Stimulated activated CD4-positive, alpha-beta T cell treated with anti-CD3 and anti-CD28 coated beads, Interleukin-15, amount 100 ng/mL, for 1 hour (primary cell): ENCODE measurements at regions not wholly inside any gene's neighbourhood (a gene's known extent, or its start where the extent isn't known, plus 50 kb on each side); places are given as distances from the start of the nearest gene placed in this dataset.

Experiments used
- DNase-seq, 2 donors: peaks; one replicate each; pipeline ENCODE4 v3.0.0-alpha.2; 2020; ENCODE audit warnings: low read depth in 1 of 2, low spot score in 1 of 2

DNA sequence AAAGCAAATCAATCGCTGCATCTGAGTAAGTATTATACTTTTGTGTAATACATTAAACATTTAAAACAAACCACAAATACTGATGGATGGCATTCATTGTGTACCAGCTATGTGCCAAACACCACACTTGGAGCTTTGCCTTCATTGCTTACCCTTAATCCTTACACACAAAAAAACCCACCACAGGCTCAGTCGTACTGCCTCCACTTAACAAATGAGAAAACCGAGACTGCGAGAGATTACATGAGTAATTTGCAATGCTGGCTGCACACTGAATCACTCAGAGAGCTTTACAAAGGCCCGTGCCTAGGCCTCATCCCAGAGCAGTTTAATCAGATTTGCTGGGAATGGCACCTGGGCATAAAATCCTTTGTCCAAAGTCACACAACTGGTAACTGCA is 130.5 kb downstream of the EDN1 start:
- no peak for DNase-seq

GRCh38 chr6:12421596-12421995 is 131.4 kb downstream of the EDN1 start:
- DNase-seq, result no peak

- no peak for DNase-seq
Measured at GRCh38 chr6:12422848-12423247, 132.7 kb downstream of the EDN1 start.

DNA sequence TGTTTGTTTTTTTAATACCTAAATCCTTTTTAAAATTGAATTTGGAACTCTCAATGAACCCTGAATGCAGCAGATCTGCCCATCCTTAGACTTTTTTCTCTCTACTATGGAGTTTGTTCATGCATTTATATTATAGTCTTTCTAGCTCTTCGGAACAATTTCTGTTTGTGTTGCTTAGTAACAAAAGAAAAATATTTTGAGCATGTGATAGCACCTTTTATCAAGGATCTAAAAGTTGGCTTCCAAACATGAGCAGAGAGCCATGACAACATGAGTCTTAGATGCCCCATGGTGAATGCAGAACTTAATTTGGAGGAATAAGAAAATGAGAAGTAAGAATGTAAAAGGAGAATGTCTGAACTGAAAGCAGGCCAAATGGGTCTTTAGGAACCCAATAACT is 133.7 kb downstream of the EDN1 start:
- DNase-seq, result no peak

GRCh38 chr6:12426121-12426520 is 136.0 kb downstream of the EDN1 start:
- DNase-seq, result no peak

DNA sequence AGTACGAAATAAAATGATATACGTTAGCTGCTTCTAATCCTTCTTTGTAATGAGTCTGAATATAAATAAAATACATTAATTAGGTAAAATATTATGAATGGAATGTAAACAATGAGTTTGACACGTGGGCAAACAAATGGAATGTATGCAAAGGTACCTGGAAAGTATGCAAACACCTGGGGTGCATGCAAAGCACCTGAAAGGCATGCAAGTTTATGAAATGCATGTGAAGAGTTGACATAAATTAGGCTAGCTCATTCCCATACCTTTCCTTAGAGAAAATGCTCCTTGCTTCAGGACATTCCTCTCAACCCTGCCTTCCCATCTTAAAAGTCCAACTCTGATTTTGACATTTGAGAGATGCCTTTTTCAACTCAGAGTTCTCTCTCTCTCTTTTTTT is 140.9 kb downstream of the EDN1 start:
- no peak for DNase-seq

DNA sequence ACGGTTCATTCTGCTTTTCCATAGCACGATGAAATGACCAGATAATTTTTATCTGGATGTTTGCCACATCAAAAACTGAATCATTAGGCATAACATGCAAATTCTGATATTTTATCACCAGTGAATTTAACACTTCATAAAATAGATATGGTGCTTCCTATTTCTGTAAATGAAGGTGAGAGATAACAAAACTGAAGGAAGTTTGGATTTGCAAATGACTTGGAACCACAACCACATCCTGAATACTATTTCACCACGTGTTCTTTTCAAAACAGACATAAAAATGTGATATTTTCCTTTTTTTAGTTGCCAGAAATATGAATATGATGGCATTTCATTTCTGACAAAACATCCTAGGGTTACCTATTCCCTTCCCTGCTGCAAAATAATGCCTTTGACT is 146.1 kb downstream of the EDN1 start:
- DNase-seq, result no peak

GRCh38 chr6:12436683-12437082 is 146.5 kb downstream of the EDN1 start:
- DNase-seq, result no peak

GRCh38 chr6:12439296-12439695 is 149.1 kb downstream of the EDN1 start:
- no peak for DNase-seq

DNA sequence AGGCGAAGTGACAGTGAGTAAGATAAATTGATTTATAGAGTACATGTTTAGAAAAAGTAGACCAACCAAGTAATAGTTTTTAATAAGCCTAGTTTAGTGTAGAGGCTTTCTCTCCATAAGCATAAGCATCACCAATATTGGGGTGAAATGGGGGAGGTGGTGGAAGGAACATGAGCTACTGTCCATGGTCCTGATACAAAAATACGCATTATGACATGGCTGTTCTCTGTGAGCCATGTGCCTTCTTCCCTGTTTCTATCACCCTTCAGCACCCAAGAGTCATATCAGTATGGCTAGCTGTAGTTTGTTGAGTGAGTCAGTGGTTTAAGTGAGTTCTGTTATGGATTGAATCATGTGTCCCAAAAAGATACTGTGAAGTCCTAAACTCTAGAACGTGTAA is 150.8 kb downstream of the EDN1 start:
- DNase-seq, result no peak

DNA sequence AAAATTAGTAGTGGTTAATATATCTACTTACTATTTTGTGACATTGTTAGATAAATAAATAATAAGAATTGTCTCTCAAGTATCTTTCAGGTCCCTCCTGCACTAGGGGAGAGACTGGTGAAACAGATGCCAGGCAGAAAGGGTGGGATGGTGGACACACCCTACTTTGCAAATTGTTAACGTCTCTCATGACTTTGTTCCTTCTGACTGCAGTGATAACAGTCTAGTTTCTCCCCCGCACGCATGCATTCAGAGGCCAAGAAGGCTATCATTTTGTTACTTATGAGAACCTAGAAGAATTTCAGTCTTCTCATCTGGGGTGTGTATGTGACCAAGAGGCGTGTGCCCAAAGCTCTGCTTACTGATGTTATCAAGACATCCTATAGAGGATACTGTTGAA is 152.3 kb downstream of the EDN1 start:
- DNase-seq, result no peak

GRCh38 chr6:12446394-12446793 is 156.2 kb downstream of the EDN1 start:
- DNase-seq, result no peak

- DNase-seq, result no peak
Measured at GRCh38 chr6:12449447-12449846, 159.3 kb downstream of the EDN1 start.

GRCh38 chr6:12450467-12450866 is 160.3 kb downstream of the EDN1 start:
- DNase-seq, result no peak

DNA sequence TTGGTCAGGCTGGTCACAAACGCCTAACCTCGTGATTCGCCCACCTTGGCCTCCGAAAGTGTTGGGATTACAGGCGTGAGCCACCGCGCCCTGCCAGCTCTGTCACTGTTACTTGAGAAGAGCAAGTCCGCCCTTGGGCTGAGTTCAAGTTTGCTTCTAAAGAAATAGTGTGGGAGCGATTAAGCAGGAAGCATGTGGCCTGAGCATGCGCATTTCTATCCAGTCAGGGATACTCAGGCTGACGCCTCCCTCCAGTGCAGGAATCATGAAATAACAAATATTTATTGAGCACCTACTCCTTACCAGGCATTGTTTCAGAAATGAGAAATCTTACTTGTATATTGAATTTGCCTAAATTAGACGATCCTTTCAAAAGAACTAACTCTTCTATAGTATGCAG is 166.2 kb downstream of the EDN1 start:
- no peak for DNase-seq

DNA sequence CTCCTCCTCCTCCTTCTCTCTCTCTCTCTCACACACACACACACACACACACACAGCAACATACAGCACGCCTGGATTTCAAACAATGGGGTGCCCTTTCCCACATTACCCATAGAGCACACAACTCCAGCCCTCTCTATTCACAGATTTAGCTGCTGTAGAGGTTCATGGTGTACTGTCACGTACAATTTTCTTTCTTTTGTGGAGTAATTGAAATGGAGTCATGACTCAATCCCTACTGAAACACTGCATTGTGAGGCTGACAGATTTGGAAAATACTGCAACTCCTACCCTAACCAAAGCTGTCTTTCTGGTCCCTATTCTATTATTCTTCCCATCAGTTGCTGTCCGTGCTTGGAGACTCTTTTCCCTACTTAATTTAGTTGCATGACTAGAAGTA is 166.9 kb downstream of the EDN1 start:
- DNase-seq, result no peak

DNA sequence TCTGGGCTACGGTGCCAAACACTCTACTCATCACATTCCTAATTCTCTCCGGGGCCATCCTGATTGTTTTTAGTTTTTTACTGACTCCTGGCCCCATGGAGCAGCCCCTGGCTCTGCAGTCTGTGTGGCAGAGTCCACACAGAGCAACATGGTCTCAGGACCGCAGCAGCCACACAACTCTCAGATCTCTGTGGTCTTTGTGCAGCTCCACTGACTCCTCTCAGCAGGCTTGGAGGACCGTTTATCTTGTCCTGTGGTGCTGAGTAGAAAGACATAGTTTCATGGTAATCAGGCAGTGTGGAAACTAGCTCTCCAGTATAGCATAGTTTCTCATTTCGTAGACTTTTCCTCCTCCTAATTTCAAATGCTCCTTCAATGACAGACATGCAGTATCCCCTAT is 168.4 kb downstream of the EDN1 start:
- no peak for DNase-seq

- DNase-seq, result no peak
Measured at GRCh38 chr6:12459945-12460661, 169.9 kb downstream of the EDN1 start.

- DNase-seq, result no peak
Measured at GRCh38 chr6:12467706-12468670, 177.8 kb downstream of the EDN1 start.

DNA sequence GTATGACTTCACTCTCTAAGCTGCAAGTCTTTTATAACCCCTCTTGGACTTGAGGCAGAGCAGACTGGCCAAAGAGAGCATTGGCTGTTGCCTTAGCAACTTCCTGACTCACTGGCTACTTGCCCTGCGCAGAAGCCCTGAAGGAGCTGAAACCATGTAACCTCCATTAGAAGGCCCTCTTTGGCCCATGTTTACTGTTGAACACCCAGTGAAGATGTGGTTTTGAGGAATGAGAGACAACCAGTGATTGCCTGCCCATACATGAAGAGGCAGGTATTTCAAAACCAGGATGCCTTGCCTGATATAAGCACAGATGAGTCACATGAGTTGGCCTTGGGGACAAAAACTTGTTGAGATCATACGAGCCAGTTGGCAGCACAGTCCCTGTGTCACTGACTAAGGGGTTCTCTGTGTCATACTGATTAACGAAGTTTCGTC is 182.5 kb downstream of the EDN1 start:
- no peak for DNase-seq

GRCh38 chr6:12473494-12473893 is 183.3 kb downstream of the EDN1 start:
- DNase-seq, result no peak
